HFFc6 (cell line): ENCODE measurements at regions not wholly inside any gene's neighbourhood (a gene's known extent, or its start where the extent isn't known, plus 50 kb on each side); places are given as distances from the start of the nearest gene placed in this dataset.

Experiments
- DNase-seq: peaks from one replicate; pipeline ENCODE4 v3.0.0-alpha.2; 2018
- H3K27ac Mint-ChIP-seq: 2 replicates; pipeline ENCODE4 v1.8.0; 2020; ENCODE audit warnings: mild to moderate bottlenecking, mixed read lengths
- H3K27me3 Mint-ChIP-seq: 2 replicates; pipeline ENCODE4 v1.8.0; 2021; ENCODE audit warnings: mild to moderate bottlenecking, moderate library complexity, mixed read lengths; ENCODE audit not compliant: insufficient read depth
- H3K36me3 Mint-ChIP-seq: 2 replicates; pipeline ENCODE4 v1.8.0; 2021; ENCODE audit warnings: low read depth, mixed read lengths
- H3K4me1 Mint-ChIP-seq: 2 replicates; pipeline ENCODE4 v1.8.0; 2020; ENCODE audit warnings: low read depth, mixed read lengths
- H3K4me3 Mint-ChIP-seq: 2 replicates; pipeline ENCODE4 v1.8.0; 2020; ENCODE audit warnings: mild to moderate bottlenecking, moderate library complexity, mixed read lengths
- H3K9me3 Mint-ChIP-seq: 2 replicates; pipeline ENCODE4 v1.8.0; 2020; ENCODE audit warnings: mild to moderate bottlenecking, mixed read lengths
- CTCF ChIP-seq: fragments of 200-600 bp; sonication (generic); IDR thresholded peaks from 2 replicates; pipeline ENCODE4 v1.5.0; 2021; ENCODE audit warnings: antibody characterized with exemption, mild to moderate bottlenecking

- H3K27ac Mint-ChIP-seq, result no peak overlapping the region
- H3K36me3 Mint-ChIP-seq, result peaks cover 2% of the 10 kb centered on the region; the same call in 1 of the 2 replicates
- TF ChIP-seq CTCF, result no peak
- no peaks in the 10 kb centered on the region for H3K4me1 Mint-ChIP-seq
- no peak for DNase-seq
- H3K4me3 Mint-ChIP-seq, result no peak overlapping the region
- peaks cover 55% of the 10 kb centered on the region for H3K9me3 Mint-ChIP-seq
- 0 out of 2 replicates have a peak, but pooled peaks cover 3% of the 10 kb centered on the region for H3K27me3 Mint-ChIP-seq
Observed at GRCh38 chr3:18717598-18717997, 292.5 kb upstream of the SATB1 start.

- no peak for DNase-seq
- Mint-ChIP-seq H3K4me3 (no peak overlapping the region), H3K4me1 (no peaks in the 10 kb centered on the region), H3K9me3 (peaks cover 61% of the 10 kb centered on the region), H3K36me3 (peaks cover 5% of the 10 kb centered on the region; the same call in 1 of the 2 replicates), H3K27me3 (0 out of 2 replicates have a peak, but pooled peaks cover 3% of the 10 kb centered on the region), H3K27ac (no peak overlapping the region)
- no peak for TF ChIP-seq CTCF
Observed at GRCh38 chr3:18716821-18717220, 291.7 kb upstream of the SATB1 start.

GRCh38 chr3:18716101-18716500, 291.0 kb upstream of the SATB1 start:
- no peaks in the 10 kb centered on the region for H3K4me1 Mint-ChIP-seq
- peaks cover 60% of the 10 kb centered on the region for H3K9me3 Mint-ChIP-seq
- no peak overlapping the region for H3K4me3 Mint-ChIP-seq
- no peak for TF ChIP-seq CTCF
- no peak overlapping the region for H3K27ac Mint-ChIP-seq
- 0 out of 2 replicates have a peak, but pooled peaks cover 3% of the 10 kb centered on the region for H3K27me3 Mint-ChIP-seq
- DNase-seq, result no peak
- H3K36me3 Mint-ChIP-seq, result peaks cover 5% of the 10 kb centered on the region; the same call in 1 of the 2 replicates

- Mint-ChIP-seq H3K9me3 (peaks cover 51% of the 10 kb centered on the region), H3K27ac (no peak overlapping the region), H3K36me3 (peaks cover 5% of the 10 kb centered on the region; the same call in 1 of the 2 replicates)
Observed at GRCh38 chr3:18715208-18715607, 290.1 kb upstream of the SATB1 start.

GRCh38 chr3:18713577-18713951, 288.4 kb upstream of the SATB1 start:
- Mint-ChIP-seq H3K27ac (no peak overlapping the region), H3K4me1 (no peaks in the 10 kb centered on the region), H3K4me3 (no peak overlapping the region), H3K27me3 (peaks cover 5% of the 10 kb centered on the region; the same call in 1 of the 2 replicates), H3K9me3 (peaks cover 55% of the 10 kb centered on the region), H3K36me3 (peaks cover 5% of the 10 kb centered on the region; the same call in 1 of the 2 replicates)
- no peak for DNase-seq
- no peak for TF ChIP-seq CTCF

More at GRCh38 chr3:18715208-18715607, 290.1 kb upstream of the SATB1 start:
- Mint-ChIP-seq H3K4me3 (no peak overlapping the region), H3K4me1 (no peaks in the 10 kb centered on the region), H3K27me3 (0 out of 2 replicates have a peak, but pooled peaks cover 3% of the 10 kb centered on the region)
- DNase-seq, result no peak
- no peak for TF ChIP-seq CTCF
